ENCODE measurements at regions not wholly inside any gene's neighbourhood (a gene's known extent, or its start where the extent isn't known, plus 50 kb on each side); places are given as distances from the start of the nearest gene placed in this dataset.
A peak's percentile ranks its signal among the peaks of the same experiment; 100 is the strongest.

DNA sequence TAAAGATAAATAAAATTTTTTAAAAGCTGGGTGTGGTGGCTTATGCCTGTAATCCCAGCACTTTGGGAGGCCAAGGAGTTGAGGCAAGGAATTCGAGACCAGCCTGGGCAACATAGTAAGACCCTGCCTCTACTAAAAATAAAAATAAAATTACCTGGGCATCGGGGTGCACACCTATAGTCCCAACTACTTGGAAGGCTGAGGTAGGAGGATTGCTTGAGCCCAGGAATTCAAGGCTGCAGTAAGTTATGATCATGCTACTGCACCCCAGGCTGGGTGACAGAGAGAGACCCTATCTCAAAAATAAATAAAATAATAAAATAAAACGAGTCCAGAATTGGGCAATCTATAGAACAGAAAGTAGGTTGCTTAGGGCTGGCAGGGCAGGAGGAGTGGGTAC, 228.7 kb downstream of the BCAS1 start:
- H3K4me3 Mint-ChIP-seq, result peak overlapping the region; percentile 29

DNA sequence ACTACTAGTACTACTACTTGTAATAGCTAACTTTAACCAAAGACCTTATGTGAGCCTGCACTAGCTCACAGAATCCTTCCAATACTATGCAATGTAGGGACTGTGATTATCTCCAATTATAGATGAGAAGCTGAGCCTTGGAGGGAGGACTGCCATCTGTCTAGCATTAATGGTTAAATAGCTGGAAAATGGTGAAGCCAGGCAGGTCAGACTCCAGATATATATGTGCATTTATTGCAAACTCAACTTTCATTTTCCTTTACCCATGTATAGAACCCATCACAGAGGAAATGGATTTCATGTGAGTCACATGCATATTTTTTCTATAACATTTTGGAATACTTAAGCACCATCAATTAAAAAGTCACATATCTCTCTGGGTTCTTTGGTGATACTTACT, 229.9 kb downstream of the BCAS1 start:
- Mint-ChIP-seq H3K27me3 (no peaks in the 10 kb centered on the region), H3K9me3 (no peaks in the 10 kb centered on the region), H3K27ac (peak overlapping the region; percentile 61), H3K36me3 (ENCODE audit: low read depth) (no peaks in the 10 kb centered on the region), H3K4me1 (ENCODE audit: low read depth) (peaks cover 78% of the 10 kb centered on the region), H3K4me3 (no peak overlapping the region)
- DNase-seq, result no peak

More for the DNA sequence above, 228.7 kb downstream of the BCAS1 start:
- Mint-ChIP-seq H3K36me3 (ENCODE audit: low read depth) (no peaks in the 10 kb centered on the region), H3K4me1 (ENCODE audit: low read depth) (peaks cover 83% of the 10 kb centered on the region), H3K27ac (peak overlapping the region; percentile 91), H3K27me3 (no peaks in the 10 kb centered on the region), H3K9me3 (no peaks in the 10 kb centered on the region)
- no peak for DNase-seq

DNA sequence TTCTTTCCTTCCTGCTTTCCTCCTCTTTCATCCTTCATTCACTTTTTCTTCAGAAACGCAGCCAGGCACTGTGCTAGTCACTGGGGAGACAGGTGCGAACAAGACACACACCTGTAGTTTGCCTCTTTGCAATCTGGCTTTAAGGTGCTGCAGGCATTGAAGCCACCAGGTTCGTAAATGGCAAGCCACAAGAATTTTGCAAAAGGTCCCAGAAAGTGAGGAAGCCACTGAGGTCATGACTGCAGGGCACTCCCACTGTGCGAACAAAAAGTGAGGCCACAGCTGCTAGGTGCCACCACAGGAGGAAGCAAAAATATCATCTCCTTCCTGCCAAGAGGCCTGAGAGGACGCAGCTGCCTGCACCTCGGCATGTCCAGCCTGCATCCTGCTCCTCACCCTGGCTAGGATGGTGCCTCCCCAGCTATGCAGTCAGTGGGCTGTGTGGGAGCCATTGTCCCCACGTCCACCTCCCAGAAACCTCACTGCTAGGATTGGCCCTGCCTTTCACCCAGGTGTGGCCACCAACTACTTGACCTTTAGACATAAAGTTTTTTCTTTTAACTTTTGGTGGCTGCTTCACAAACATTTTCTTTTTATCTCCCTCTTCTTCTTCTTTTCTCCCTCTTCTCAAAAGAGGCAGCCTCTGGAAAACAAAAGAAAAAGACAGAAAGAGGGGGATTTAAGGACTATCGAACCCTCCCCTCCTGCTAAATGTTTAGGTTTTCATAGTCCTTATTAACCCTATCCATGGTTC, 230.8 kb downstream of the BCAS1 start:
- no peaks in the 10 kb centered on the region for H3K9me3 Mint-ChIP-seq
- peak overlapping the region; percentile 78 for H3K27ac Mint-ChIP-seq
- H3K27me3 Mint-ChIP-seq, result no peaks in the 10 kb centered on the region
- peak; percentile 54 for DNase-seq
- no peaks in the 10 kb centered on the region for H3K36me3 Mint-ChIP-seq (ENCODE audit: low read depth)
- peaks cover 78% of the 10 kb centered on the region for H3K4me1 Mint-ChIP-seq (ENCODE audit: low read depth)
- H3K4me3 Mint-ChIP-seq, result peak overlapping the region; percentile 19

DNA sequence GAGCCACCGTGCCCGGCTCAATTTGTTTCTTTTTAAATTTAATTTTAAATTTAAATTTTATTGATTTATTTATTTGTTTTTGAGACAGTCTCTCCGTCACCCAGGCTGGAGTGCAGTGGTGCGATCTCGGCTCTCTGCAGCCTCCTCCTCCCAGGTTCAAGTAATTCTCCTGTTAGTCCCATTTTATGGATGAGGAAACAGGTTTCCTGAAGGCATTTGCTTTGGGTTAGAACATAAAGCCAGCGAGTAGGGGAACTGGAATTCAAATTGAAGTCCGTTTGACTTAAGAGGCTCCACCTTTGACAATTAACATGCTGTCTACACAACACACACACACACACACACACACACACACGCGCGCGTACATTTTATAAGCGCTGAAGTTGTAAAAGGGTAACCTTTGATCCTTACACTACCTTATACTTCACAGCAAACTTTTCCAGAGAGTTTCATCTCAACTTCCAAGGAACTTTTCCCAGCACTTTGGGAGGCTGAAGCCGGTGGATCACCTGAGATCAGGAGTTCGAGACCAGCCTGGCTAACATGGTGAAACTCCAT, 232.0 kb downstream of the BCAS1 start:
- Mint-ChIP-seq H3K27me3 (no peaks in the 10 kb centered on the region), H3K9me3 (no peaks in the 10 kb centered on the region), H3K4me3 (no peak overlapping the region), H3K4me1 (ENCODE audit: low read depth) (peaks cover 77% of the 10 kb centered on the region), H3K36me3 (ENCODE audit: low read depth) (no peaks in the 10 kb centered on the region), H3K27ac (peak overlapping the region; percentile 33)
- no peak for DNase-seq

GRCh38 chr20:53837126-53837826, 233.1 kb downstream of the BCAS1 start:
- no peak overlapping the region for H3K4me3 Mint-ChIP-seq

GRCh38 chr20:53834749-53835148, 235.6 kb downstream of the BCAS1 start:
- no peak for DNase-seq
- H3K4me1 Mint-ChIP-seq (ENCODE audit: low read depth), result peaks cover 63% of the 10 kb centered on the region
- H3K4me3 Mint-ChIP-seq, result no peak overlapping the region
- no peaks in the 10 kb centered on the region for H3K36me3 Mint-ChIP-seq (ENCODE audit: low read depth)
- H3K27me3 Mint-ChIP-seq, result no peaks in the 10 kb centered on the region
- H3K9me3 Mint-ChIP-seq, result peaks cover 4% of the 10 kb centered on the region
- no peak overlapping the region for H3K27ac Mint-ChIP-seq

More at GRCh38 chr20:53837126-53837826, 233.1 kb downstream of the BCAS1 start:
- no peak overlapping the region for H3K27ac Mint-ChIP-seq
- H3K4me1 Mint-ChIP-seq (ENCODE audit: low read depth), result peaks cover 66% of the 10 kb centered on the region
- H3K36me3 Mint-ChIP-seq (ENCODE audit: low read depth), result no peaks in the 10 kb centered on the region
- DNase-seq, result no peak
- no peaks in the 10 kb centered on the region for H3K27me3 Mint-ChIP-seq
- peaks cover 3% of the 10 kb centered on the region for H3K9me3 Mint-ChIP-seq

- no peak for DNase-seq
- H3K27ac Mint-ChIP-seq, result peak overlapping the region; percentile 11
- H3K9me3 Mint-ChIP-seq, result peaks cover 4% of the 10 kb centered on the region
- no peaks in the 10 kb centered on the region for H3K27me3 Mint-ChIP-seq
- H3K4me3 Mint-ChIP-seq, result no peak overlapping the region
- H3K4me1 Mint-ChIP-seq (ENCODE audit: low read depth), result peaks cover 64% of the 10 kb centered on the region
- H3K36me3 Mint-ChIP-seq (ENCODE audit: low read depth), result no peaks in the 10 kb centered on the region
Measured at GRCh38 chr20:53834062-53834442, 236.3 kb downstream of the BCAS1 start.

DNA sequence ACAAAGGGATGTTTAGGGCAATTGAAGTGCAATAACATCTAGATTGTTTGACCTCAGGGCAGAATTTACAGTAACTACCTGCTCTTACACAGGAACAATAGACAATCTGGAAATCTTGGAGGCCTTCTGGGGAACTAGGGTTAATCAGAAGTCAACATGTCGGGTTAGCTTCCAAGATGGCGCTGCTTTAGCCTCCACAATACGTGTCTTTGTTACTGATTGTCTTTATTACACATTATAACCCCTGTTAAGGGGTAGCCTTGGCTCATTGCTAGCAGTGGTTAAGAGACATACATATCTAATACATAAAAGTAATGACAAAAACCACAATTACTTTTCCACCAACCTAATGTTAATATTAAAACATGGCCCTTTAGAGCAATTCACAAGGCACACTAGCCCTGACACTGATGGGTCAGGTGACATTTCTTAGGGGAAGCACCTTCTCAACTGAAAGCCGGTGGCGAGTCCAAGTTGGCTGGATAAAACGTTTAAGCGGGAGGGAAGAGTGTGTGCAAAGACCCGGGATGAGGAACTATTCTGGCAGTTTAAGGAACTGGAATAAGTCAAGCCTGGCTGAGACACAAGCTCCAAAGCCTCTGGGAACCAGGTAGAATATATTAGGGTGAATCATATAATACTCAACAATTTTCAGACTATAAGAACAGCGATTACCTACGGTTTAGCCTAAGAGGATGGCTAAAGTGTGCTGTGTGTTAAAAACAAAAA, 236.9 kb downstream of the BCAS1 start:
- Mint-ChIP-seq H3K9me3 (peaks cover 4% of the 10 kb centered on the region), H3K27ac (peak overlapping the region; percentile 11), H3K4me1 (ENCODE audit: low read depth) (peaks cover 65% of the 10 kb centered on the region)

GRCh38 chr20:53832499-53832898, 237.9 kb downstream of the BCAS1 start:
- Mint-ChIP-seq H3K27ac (no peak overlapping the region), H3K4me3 (no peak overlapping the region), H3K27me3 (no peaks in the 10 kb centered on the region), H3K4me1 (ENCODE audit: low read depth) (peaks cover 68% of the 10 kb centered on the region), H3K9me3 (peaks cover 4% of the 10 kb centered on the region), H3K36me3 (ENCODE audit: low read depth) (no peaks in the 10 kb centered on the region)
- DNase-seq, result no peak

More for the DNA sequence above, 236.9 kb downstream of the BCAS1 start:
- Mint-ChIP-seq H3K36me3 (ENCODE audit: low read depth) (no peaks in the 10 kb centered on the region), H3K4me3 (no peak overlapping the region), H3K27me3 (no peaks in the 10 kb centered on the region)
- no peak for DNase-seq

DNA sequence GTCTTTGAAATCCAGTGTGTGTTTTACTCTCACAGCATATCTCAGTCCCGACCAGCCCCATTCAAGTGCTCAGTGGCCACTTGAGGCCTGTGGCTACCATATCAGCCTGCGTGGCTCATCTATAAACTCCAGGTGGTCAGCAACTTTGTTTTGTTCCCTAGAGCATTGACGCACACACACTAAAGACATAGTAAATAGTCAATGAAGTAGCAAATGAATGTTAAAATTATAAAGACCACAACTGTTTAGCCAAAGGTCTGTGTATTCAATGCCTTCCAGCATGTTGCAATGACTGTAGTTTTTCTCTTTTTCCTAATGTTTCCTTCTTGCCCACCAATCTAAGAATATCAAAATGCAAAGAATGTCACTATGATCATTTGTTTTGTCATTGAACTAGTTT, 238.2 kb upstream of the ZNF217 start:
- Mint-ChIP-seq H3K27ac (no peak overlapping the region), H3K4me3 (no peak overlapping the region), H3K9me3 (peaks cover 4% of the 10 kb centered on the region), H3K36me3 (ENCODE audit: low read depth) (no peaks in the 10 kb centered on the region), H3K27me3 (no peaks in the 10 kb centered on the region), H3K4me1 (ENCODE audit: low read depth) (peaks cover 66% of the 10 kb centered on the region)
- DNase-seq, result no peak

GRCh38 chr20:53831228-53831627, 237.6 kb upstream of the ZNF217 start:
- Mint-ChIP-seq H3K4me1 (ENCODE audit: low read depth) (peaks cover 66% of the 10 kb centered on the region), H3K27me3 (no peaks in the 10 kb centered on the region), H3K9me3 (peaks cover 4% of the 10 kb centered on the region), H3K36me3 (ENCODE audit: low read depth) (no peaks in the 10 kb centered on the region), H3K27ac (no peak overlapping the region), H3K4me3 (no peak overlapping the region)
- no peak for DNase-seq

DNA sequence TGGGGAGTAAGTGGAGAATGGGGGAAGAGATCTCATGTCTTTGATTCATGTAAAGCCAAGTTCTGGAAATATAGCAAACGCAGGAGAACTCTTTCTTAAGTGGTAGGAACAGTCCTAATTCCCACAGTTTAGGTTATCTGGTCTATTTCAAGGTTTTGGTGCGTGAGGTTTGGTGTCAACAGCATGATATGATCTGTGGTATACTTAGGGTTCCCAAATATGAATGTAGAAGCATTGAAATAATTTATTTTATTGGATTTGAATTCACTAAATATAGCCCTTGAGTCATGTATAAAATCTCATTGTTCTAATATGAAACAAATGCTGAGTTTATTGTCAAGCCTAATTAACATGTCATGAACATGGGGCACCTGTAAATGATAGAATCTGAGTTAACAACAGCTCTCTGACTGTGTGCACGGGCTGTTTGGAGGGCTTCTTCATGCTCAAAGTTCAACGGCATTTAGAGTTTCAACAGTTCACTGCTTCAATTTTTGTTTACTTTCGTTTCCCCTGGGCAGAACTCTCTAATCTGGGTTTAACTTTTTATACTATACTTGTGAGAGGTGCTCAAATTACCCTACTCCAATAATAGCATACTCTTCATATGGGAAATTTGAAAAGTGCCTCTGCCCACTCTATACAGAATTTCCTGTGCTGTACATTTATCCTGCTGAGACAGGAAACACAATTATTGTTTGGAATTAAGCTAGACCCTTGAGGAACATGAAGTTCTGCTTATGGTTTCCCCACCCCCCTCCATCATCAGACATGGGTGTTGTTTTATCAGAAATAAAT, 236.3 kb upstream of the ZNF217 start:
- H3K4me3 Mint-ChIP-seq, result peak overlapping the region; percentile 72
- peaks cover 57% of the 10 kb centered on the region for H3K4me1 Mint-ChIP-seq (ENCODE audit: low read depth)
- no peak for DNase-seq
- H3K27me3 Mint-ChIP-seq, result no peaks in the 10 kb centered on the region
- H3K27ac Mint-ChIP-seq, result peak overlapping the region; percentile 90
- H3K36me3 Mint-ChIP-seq (ENCODE audit: low read depth), result no peaks in the 10 kb centered on the region
- H3K9me3 Mint-ChIP-seq, result peaks cover 4% of the 10 kb centered on the region

GRCh38 chr20:53829255-53829723, 235.7 kb upstream of the ZNF217 start:
- H3K36me3 Mint-ChIP-seq (ENCODE audit: low read depth), result no peaks in the 10 kb centered on the region
- peak overlapping the region; percentile 90 for H3K27ac Mint-ChIP-seq
- peaks cover 52% of the 10 kb centered on the region for H3K4me1 Mint-ChIP-seq (ENCODE audit: low read depth)
- DNase-seq, result no peak
- no peaks in the 10 kb centered on the region for H3K27me3 Mint-ChIP-seq
- H3K4me3 Mint-ChIP-seq, result peak overlapping the region; percentile 72
- H3K9me3 Mint-ChIP-seq, result peaks cover 4% of the 10 kb centered on the region

All from activated T-cell treated with anti-CD3 and anti-CD28 coated beads, Interleukin-2, amount 50 U/mL, for 24 hours (primary cell).